Central memory CD8-positive, alpha-beta T cell (primary cell): ENCODE measurements at regions not wholly inside any gene's neighbourhood (a gene's known extent, or its start where the extent isn't known, plus 50 kb on each side); places are given as distances from the start of the nearest gene placed in this dataset.

ENCODE experiments used
- ATAC-seq: fragments of 150-1000 bp; cut with Tn5 transposase; replicated peaks from 2 replicates; pipeline ENCODE4 v1.10.0; 2022; ENCODE audit warnings: mild to moderate bottlenecking, moderate FRiP score, moderate number of reproducible peaks; ENCODE audit not compliant: poor library complexity, severe bottlenecking; ENCODE audit errors: extremely low read depth
- DNase-seq, 2 donors: peaks; one replicate each; pipeline ENCODE4 v3.0.0; 2021; ENCODE audit warnings: low spot score in 2 of 2
- H3K27ac Mint-ChIP-seq: one replicate; pipeline ENCODE4 v1.8.0; 2022; ENCODE audit warnings: low read depth, mild to moderate bottlenecking, moderate library complexity, mixed read lengths
- H3K27me3 Mint-ChIP-seq: one replicate; pipeline ENCODE4 v1.8.0; 2022; ENCODE audit warnings: mixed read lengths
- H3K36me3 Mint-ChIP-seq: one replicate; pipeline ENCODE4 v1.8.0; 2022; ENCODE audit warnings: mild to moderate bottlenecking, moderate library complexity, mixed read lengths; ENCODE audit not compliant: insufficient read depth
- H3K4me1 Mint-ChIP-seq: one replicate; pipeline ENCODE4 v1.8.0; 2022; ENCODE audit warnings: mixed read lengths
- H3K4me3 Mint-ChIP-seq: one replicate; pipeline ENCODE4 v1.8.0; 2022; ENCODE audit warnings: mild to moderate bottlenecking, moderate library complexity, mixed read lengths
- H3K9me3 Mint-ChIP-seq: one replicate; pipeline ENCODE4 v1.8.0; 2022; ENCODE audit warnings: mixed read lengths

DNA sequence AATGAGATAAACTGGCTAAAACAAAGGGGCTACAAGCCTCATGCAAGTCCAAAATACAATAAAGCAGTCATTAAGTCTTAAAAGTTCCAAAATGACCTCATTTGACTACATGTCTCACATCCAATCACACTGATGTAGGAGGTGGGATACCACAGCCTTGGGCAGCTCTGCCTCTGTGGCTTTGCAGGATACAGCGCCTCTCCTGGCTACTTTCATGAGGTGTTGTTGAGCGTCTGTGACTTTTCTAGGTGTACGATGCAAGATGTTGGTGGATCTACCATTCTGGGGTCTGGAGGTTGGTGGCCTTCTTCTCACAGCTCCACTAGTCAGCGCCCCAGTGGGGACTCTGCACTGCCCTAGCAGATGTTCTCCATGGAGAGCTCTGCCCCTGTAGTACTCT, 944.9 kb downstream of the TECRL start:
- Mint-ChIP-seq H3K27me3 (no peaks in the 10 kb centered on the region), H3K4me3 (no peak overlapping the region), H3K27ac (no peak overlapping the region), H3K9me3 (peaks cover 33% of the 10 kb centered on the region), H3K36me3 (no peaks in the 10 kb centered on the region), H3K4me1 (no peaks in the 10 kb centered on the region)
- DNase-seq (no peak), ATAC-seq (no peak)

DNA sequence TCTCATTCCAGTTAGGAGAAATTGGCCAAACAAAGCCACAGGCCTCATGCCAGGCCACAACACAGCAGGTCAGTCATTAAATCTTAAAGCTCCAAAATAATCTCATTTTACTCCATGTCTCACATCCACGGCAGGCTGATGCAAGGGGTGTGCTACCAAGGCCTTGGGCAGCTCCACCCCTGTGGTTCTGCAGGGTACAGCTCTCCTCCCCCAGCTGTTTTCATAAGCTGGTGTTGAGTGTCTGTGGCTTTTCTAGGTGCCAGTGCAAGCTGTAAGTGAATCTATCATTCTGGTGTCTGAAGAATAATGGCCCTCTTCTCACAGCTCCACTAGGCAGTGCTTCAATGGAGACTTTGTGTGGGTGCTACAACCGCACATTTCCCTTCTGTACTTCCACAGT, 949.2 kb downstream of the TECRL start:
- no peak for ATAC-seq
- no peaks in the 10 kb centered on the region for H3K36me3 Mint-ChIP-seq
- H3K4me3 Mint-ChIP-seq = no peak overlapping the region
- H3K27ac Mint-ChIP-seq = no peak overlapping the region
- H3K9me3 Mint-ChIP-seq = peaks cover 31% of the 10 kb centered on the region
- DNase-seq = no peak
- no peaks in the 10 kb centered on the region for H3K4me1 Mint-ChIP-seq
- H3K27me3 Mint-ChIP-seq = no peaks in the 10 kb centered on the region

DNA sequence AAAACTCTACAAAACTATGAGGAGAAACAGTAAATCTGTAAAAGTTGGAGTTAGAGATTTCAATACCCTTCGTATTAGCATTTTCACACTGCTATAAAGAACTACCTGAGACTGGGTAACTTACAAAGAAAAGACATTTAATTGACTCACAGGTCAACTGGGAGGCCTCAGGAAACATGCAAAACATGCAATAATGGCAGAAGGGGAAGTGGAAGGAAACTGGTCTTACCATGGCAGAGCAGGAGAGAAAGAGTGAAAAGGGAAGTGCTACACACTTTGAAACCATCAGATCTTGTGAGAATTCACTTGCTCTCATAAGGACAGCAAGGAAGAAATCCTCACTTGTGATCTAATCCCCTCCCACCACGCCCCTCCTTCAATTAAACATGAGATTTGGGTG, 949.9 kb downstream of the TECRL start:
- Mint-ChIP-seq H3K27ac (no peak overlapping the region), H3K36me3 (no peaks in the 10 kb centered on the region), H3K4me3 (no peak overlapping the region), H3K4me1 (no peaks in the 10 kb centered on the region), H3K27me3 (no peaks in the 10 kb centered on the region), H3K9me3 (peaks cover 26% of the 10 kb centered on the region)
- no peak for ATAC-seq
- no peak for DNase-seq

DNA sequence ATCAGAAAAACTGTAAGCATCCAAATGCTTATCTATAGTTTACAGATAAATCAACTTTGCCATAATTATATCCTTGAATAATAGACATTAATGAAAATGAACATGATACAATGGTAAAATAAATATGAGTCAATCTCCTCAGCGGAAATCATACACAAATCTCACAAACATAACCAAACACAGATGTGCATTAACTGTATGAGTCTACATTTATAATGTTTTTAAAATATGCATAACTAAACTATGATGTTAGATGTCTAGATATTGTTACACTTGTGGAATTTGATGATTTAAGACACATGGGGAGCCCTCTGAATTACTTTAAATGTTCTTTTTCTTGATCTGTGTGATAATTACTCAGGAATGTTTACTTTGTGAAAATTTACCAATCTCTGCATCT, 951.2 kb downstream of the TECRL start:
- Mint-ChIP-seq H3K27me3 (no peaks in the 10 kb centered on the region), H3K9me3 (peaks cover 24% of the 10 kb centered on the region), H3K36me3 (no peaks in the 10 kb centered on the region), H3K27ac (no peak overlapping the region), H3K4me1 (no peaks in the 10 kb centered on the region), H3K4me3 (no peak overlapping the region)
- DNase-seq (no peak), ATAC-seq (no peak)

DNA sequence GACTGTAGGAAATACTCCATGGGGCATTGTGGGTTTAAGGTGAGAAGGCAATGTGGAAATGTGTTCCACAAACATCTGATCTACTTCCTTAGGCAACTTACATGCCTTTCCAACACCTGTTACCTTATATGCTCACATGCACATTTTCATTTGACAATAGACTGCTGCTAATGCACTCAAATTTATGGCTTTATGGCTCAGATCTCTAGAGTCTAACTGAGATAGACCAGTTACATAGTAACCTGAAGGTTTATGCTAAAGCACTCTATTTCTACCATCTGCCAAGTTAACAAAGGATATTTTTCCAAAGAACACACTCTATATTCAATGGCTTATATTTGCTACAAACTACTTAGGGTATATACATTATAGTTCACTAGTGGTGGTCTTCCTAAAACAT, 969.0 kb downstream of the TECRL start:
- Mint-ChIP-seq H3K4me3 (no peak overlapping the region), H3K36me3 (no peaks in the 10 kb centered on the region), H3K27ac (no peak overlapping the region), H3K4me1 (no peaks in the 10 kb centered on the region), H3K9me3 (peaks cover 18% of the 10 kb centered on the region), H3K27me3 (no peaks in the 10 kb centered on the region)
- no peak for ATAC-seq
- DNase-seq = no peak

DNA sequence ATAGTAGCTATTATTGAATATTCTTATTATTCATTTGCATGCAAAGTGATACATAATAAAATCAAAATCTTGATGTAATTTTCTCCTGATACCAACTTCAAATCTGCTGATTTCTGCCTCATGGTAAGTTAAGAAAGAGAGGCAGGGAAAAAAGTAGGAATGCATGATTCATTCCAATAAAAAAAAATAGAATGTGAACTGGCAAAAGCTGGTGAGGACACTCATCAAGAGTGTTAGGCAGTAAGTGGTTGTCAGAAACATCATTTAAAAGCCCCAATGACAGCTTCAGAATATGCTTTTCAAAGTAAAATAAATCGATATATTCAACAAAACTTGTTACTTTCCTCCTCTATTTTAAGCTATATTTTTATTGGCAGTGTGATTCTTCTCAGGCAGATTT, 979.1 kb downstream of the TECRL start:
- ATAC-seq = no peak
- no peak overlapping the region for H3K27ac Mint-ChIP-seq
- no peaks in the 10 kb centered on the region for H3K27me3 Mint-ChIP-seq
- no peak for DNase-seq
- H3K36me3 Mint-ChIP-seq = no peaks in the 10 kb centered on the region
- H3K9me3 Mint-ChIP-seq = peaks cover 12% of the 10 kb centered on the region
- no peak overlapping the region for H3K4me3 Mint-ChIP-seq
- no peaks in the 10 kb centered on the region for H3K4me1 Mint-ChIP-seq

DNA sequence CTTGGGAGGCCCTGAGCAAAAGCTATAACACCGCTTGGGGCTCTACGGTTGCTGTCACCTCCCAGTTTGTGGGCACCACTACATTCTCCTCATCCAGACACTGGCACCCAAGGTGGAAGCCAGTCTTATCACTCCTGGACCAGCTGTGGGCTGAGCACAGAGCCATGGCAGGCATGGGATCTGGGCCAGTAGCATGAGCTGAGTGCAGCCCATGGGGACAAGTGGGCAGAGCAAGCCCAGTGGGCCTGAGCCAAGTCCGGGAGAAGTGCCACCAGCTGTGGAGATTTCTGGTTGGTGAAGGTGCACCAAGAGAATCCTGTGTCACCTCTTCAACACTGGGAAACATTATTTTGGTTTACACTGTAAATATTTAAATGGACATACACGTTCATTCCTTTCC, 1013.0 kb downstream of the TECRL start:
- Mint-ChIP-seq H3K27ac (no peak overlapping the region), H3K36me3 (no peaks in the 10 kb centered on the region), H3K9me3 (peaks cover 5% of the 10 kb centered on the region), H3K27me3 (no peaks in the 10 kb centered on the region), H3K4me3 (no peak overlapping the region), H3K4me1 (no peaks in the 10 kb centered on the region)
- DNase-seq (no peak), ATAC-seq (no peak)

DNA sequence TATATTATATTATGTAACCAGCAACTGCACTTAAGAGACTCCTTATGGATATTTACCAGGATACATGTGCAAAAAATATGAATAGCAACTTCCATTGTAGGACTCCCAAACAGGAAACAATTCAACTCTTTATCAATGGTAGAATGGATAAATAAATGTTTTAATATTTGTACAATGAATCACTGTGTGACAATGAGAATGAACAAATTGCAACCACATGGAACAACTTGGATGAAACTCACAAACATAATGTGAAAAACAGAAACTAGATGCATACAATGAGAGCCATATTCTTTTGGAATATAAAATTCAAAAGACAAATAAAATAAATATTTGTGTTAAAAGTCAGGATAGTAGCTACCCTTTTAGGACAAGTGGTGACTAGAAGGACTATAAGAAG, 1015.7 kb downstream of the TECRL start:
- H3K4me3 Mint-ChIP-seq = no peak overlapping the region
- H3K27me3 Mint-ChIP-seq = no peaks in the 10 kb centered on the region
- ATAC-seq = no peak
- no peaks in the 10 kb centered on the region for H3K4me1 Mint-ChIP-seq
- no peaks in the 10 kb centered on the region for H3K36me3 Mint-ChIP-seq
- no peak for DNase-seq
- H3K9me3 Mint-ChIP-seq = no peaks in the 10 kb centered on the region
- no peak overlapping the region for H3K27ac Mint-ChIP-seq

DNA sequence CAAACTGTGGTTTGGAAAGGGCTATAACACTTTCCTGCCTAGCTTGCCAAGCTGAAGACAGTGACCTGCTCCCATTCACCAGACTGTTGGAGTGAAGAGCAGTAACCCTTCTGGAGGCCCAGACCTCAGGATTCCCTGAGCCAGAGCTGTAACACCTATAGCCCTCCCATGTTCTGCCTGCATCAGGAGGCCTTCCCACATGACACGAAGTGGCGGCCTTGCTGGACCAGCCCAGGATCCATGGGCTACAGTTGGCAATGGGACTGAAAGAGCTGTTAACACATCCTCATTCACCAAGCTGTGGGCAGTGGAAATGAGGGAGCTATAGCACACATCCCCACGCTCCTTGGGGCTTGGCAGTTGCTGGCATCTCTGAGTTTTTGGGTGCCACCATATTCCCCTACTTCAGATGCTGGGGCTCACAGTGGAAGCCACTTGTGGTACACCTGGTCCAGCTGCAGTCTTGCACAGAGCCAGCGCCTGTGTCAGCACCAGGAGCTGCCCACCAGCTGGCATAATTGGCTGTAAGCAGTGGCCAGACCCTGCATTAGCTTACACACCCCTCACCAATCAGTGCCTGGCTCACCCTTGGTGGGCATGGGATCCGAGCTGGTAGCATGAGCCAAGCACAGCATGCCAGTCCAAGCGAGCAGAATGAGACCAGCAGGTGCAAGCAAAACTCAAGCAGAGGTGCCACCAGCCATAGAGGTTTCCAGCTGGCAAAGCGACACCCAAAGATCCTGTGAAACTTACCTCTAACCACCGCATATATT, 1029.3 kb downstream of the TECRL start:
- Mint-ChIP-seq H3K4me3 (no peak overlapping the region), H3K36me3 (no peaks in the 10 kb centered on the region), H3K27me3 (no peaks in the 10 kb centered on the region), H3K4me1 (no peaks in the 10 kb centered on the region), H3K27ac (no peak overlapping the region), H3K9me3 (peaks cover 7% of the 10 kb centered on the region)
- ATAC-seq (no peak), DNase-seq (no peak)

DNA sequence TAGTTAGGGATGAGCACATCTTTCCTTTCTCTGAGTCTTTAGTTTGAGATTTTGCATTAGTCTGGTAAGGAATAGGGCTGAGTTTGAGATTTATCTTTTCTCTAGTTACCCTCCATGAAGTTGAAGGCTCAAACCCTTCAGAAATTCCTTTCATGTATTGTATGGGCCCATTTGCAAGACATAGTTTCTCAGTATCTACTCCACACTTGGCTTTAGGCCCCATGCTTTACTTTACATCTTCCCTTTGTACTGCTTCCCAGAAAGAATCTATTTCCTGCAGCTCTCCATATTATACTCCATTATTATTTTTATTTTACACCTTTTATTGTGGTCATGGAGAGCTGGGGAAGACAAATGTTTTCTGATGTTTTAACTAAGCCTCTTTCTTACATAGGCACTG, 1038.2 kb downstream of the TECRL start:
- peaks cover 29% of the 10 kb centered on the region for H3K9me3 Mint-ChIP-seq

DNA sequence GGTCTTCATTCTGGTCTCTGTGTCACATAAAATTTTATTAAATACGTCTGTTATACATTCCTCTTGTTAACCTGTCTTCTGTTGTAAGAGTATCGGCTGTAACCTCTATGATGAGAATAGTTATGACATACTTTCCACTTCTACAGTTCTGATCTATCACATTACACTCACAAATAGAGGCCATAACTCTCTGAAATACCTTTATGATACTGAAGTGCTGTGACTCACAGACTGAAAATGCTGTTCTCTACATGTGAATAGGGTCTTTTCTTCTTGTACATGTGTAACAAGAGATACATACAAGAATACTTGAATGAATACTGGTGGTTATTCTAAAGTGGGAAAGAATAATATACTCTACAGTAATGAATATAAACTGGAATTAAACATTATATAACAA, 1047.6 kb downstream of the TECRL start:
- DNase-seq (no peak), ATAC-seq (no peak)
- Mint-ChIP-seq H3K27me3 (no peaks in the 10 kb centered on the region), H3K4me3 (no peak overlapping the region), H3K36me3 (no peaks in the 10 kb centered on the region), H3K27ac (no peak overlapping the region), H3K4me1 (no peaks in the 10 kb centered on the region), H3K9me3 (peaks cover 9% of the 10 kb centered on the region)

More for the DNA sequence above, 1038.2 kb downstream of the TECRL start:
- H3K36me3 Mint-ChIP-seq = no peaks in the 10 kb centered on the region
- ATAC-seq = no peak
- no peaks in the 10 kb centered on the region for H3K27me3 Mint-ChIP-seq
- no peak overlapping the region for H3K4me3 Mint-ChIP-seq
- no peak for DNase-seq
- H3K27ac Mint-ChIP-seq = no peak overlapping the region
- H3K4me1 Mint-ChIP-seq = no peaks in the 10 kb centered on the region

DNA sequence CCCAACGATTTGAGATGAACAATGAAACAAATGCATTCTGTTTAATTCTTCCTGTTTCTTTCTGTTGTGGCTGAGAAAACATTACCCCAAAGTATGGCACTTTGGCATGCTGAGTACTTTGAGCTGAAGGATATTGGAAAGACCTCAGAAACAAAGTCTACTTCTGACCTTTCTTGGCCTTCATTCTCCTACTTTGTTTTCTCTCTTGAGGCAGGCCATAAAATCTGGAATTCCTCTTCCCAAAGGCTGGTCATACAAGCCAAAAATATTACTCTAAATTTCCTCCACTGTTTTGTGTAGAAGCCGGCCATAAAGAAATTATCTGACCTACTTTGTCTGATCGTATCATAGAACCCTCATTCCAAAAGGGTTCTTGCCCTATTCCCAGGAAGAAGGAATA, 1048.2 kb downstream of the TECRL start:
- Mint-ChIP-seq H3K27ac (no peak overlapping the region), H3K4me1 (no peaks in the 10 kb centered on the region), H3K36me3 (no peaks in the 10 kb centered on the region), H3K27me3 (no peaks in the 10 kb centered on the region), H3K4me3 (no peak overlapping the region), H3K9me3 (peaks cover 3% of the 10 kb centered on the region)
- ATAC-seq (no peak), DNase-seq (no peak)

DNA sequence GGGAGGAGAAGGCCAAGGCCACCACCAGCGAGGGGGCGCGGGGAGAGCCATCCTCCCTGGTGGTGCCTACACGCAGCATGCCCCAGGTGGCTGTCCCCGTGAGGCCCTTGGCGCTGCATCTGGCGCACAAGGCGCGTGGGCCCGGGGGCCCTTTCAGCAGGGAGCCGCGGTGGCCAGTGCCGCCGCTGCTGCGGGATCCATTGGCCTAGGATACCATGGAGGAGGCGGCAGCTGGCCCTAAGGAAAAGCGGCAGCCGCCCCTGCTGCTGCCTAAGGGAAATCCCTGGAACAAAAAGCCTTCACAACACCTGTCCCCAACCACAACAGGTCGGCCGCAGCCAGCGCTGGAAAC, 1059.6 kb downstream of the TECRL start:
- ATAC-seq = no peak
- no peaks in the 10 kb centered on the region for H3K27me3 Mint-ChIP-seq
- H3K4me1 Mint-ChIP-seq = no peaks in the 10 kb centered on the region
- H3K9me3 Mint-ChIP-seq = peaks cover 22% of the 10 kb centered on the region
- no peak overlapping the region for H3K27ac Mint-ChIP-seq
- H3K36me3 Mint-ChIP-seq = no peaks in the 10 kb centered on the region
- H3K4me3 Mint-ChIP-seq = no peak overlapping the region
- no peak for DNase-seq
